Bone marrow (tissue), 2 donors: ENCODE measurements at regions not wholly inside any gene's neighbourhood (a gene's known extent, or its start where the extent isn't known, plus 50 kb on each side); places are given as distances from the start of the nearest gene placed in this dataset.
A peak's percentile ranks its signal among the peaks of the same experiment; 100 is the strongest.

ENCODE experiments used
- DNase-seq, 2 donors: peaks; one replicate each; lab custom pipeline; 2025; lab: John Stamatoyannopoulos, UW

GRCh38 chr3:107969994-107970819 lies 120.6 kb downstream of the CD47 start:
- peak in 1 of 2 donors; percentile 10 for DNase-seq

- DNase-seq = no peak
These were observed 121.3 kb downstream of the CD47 start for GRCh38 chr3:107969525-107969924.

GRCh38 chr3:107966276-107966675 lies 124.6 kb downstream of the CD47 start:
- no peak for DNase-seq

- no peak for DNase-seq
These were observed 125.6 kb downstream of the CD47 start for GRCh38 chr3:107965136-107965655.

GRCh38 chr3:107963581-107963980 lies 127.2 kb downstream of the CD47 start:
- DNase-seq = no peak

GRCh38 chr3:107962946-107963345 lies 127.9 kb downstream of the CD47 start:
- DNase-seq = no peak

- DNase-seq = no peak
These were observed 128.8 kb downstream of the CD47 start for GRCh38 chr3:107962037-107962436.

GRCh38 chr3:107959550-107960154 lies 131.2 kb downstream of the CD47 start:
- no peak for DNase-seq

- DNase-seq = no peak
These were observed 132.7 kb downstream of the CD47 start for GRCh38 chr3:107958146-107958545.

- no peak for DNase-seq
These were observed 133.6 kb downstream of the CD47 start for GRCh38 chr3:107956991-107957900.

GRCh38 chr3:107954845-107955244 lies 136.0 kb downstream of the CD47 start:
- DNase-seq = no peak

- DNase-seq = no peak
These were observed 137.1 kb downstream of the CD47 start for GRCh38 chr3:107953722-107954121.

- no peak for DNase-seq
These were observed 139.7 kb downstream of the CD47 start for GRCh38 chr3:107951126-107951525.

GRCh38 chr3:107950417-107950816 lies 140.4 kb downstream of the CD47 start:
- DNase-seq = no peak

- no peak for DNase-seq
These were observed 141.3 kb downstream of the CD47 start for GRCh38 chr3:107949394-107949970.

- DNase-seq = no peak
These were observed 143.6 kb downstream of the CD47 start for GRCh38 chr3:107947203-107947602.

GRCh38 chr3:107946700-107947099 lies 144.1 kb downstream of the CD47 start:
- no peak for DNase-seq

GRCh38 chr3:107945417-107946094 lies 145.3 kb downstream of the CD47 start:
- no peak for DNase-seq

GRCh38 chr3:107943786-107944523 lies 146.9 kb downstream of the CD47 start:
- no peak for DNase-seq

- no peak for DNase-seq
These were observed 147.7 kb downstream of the CD47 start for GRCh38 chr3:107942951-107943749.
